Uterus (tissue), 3 donors: ENCODE measurements at regions not wholly inside any gene's neighbourhood (a gene's known extent, or its start where the extent isn't known, plus 50 kb on each side); places are given as distances from the start of the nearest gene placed in this dataset.

ENCODE experiments used
- DNase-seq, 2 donors: peaks; one replicate each; pipeline ENCODE4 v3.0.0-alpha.2; 2019 to 2020
- H3K27ac ChIP-seq, 2 donors: fragments of 200-600 bp; sonication (generic); 1 replicate in 1 of 2; 2 replicates in 1 of 2; pipeline ENCODE4 v1.5.1; 2016 to 2018
- H3K27me3 ChIP-seq, 2 donors: fragments of 200-600 bp; sonication (generic); one replicate each; pipeline ENCODE4 v1.5.1; 2018 to 2019; ENCODE audit warnings: control low read depth in 1 of 2
- H3K36me3 ChIP-seq, 2 donors: fragments of 200-600 bp; sonication (generic); one replicate each; pipeline ENCODE4 v1.5.1; 2019; ENCODE audit warnings: control low read depth in 1 of 2
- H3K4me1 ChIP-seq, 2 donors: fragments of 200-600 bp; sonication (generic); one replicate each; pipeline ENCODE4 v1.5.1; 2018 to 2019; ENCODE audit warnings: control low read depth in 1 of 2
- H3K4me3 ChIP-seq, 2 donors: fragments of 200-600 bp; sonication (generic); 1 replicate in 1 of 2; 2 replicates in 1 of 2; pipeline ENCODE4 v1.5.1; 2018 to 2019; ENCODE audit warnings: mild to moderate bottlenecking in 1 of 2
- H3K9me3 ChIP-seq, 2 donors: fragments of 200-600 bp; sonication (generic); one replicate each; pipeline ENCODE4 v1.5.1; 2019; ENCODE audit warnings: control low read depth in 1 of 2
- CTCF ChIP-seq, 4 experiments: fragments of 200-600 bp in 2 of 4; fragments of 450-650 bp in 2 of 4; sonication (generic) in 2 of 4; IDR thresholded peaks; one replicate each; pipeline ENCODE4 v1.5.1; 2016 to 2019; ENCODE audit warnings: antibody characterized with exemption in 4 of 4, mild to moderate bottlenecking in 2 of 4, moderate library complexity in 1 of 4
- POLR2A ChIP-seq, 2 donors: fragments of 450-650 bp; IDR thresholded peaks; one replicate each; pipeline ENCODE4 v1.6.1; 2016; ENCODE audit warnings: antibody characterized with exemption in 2 of 2, mild to moderate bottlenecking in 1 of 2, moderate library complexity in 1 of 2
- intact Hi-C: fragments of 100-400 bp; cut with DNase I; formaldehyde crosslinking; loops from one replicate; pipeline ENCODE4 v1.15.1; 2023; ENCODE audit warnings: low total_unique reads
- donor health status: DM: yes; HTN: yes; CAD: no.

- TF ChIP-seq POLR2A (IDR thresholded peaks at IDR 0.05): no peak
- TF ChIP-seq CTCF (IDR thresholded peaks at IDR 0.05): no peak
- Histone ChIP-seq H3K27me3 (no peaks in the 10 kb centered on the region), H3K27ac (no peak overlapping the region), H3K4me3 (no peak overlapping the region), H3K4me1 (no peaks in the 10 kb centered on the region), H3K36me3 (no peaks in the 10 kb centered on the region), H3K9me3 (no peaks in the 10 kb centered on the region)
- DNase-seq: no peak
- intact Hi-C loops: no loop called here
Measured at GRCh38 chr14:80393766-80394165, 182.5 kb upstream of the DIO2 start.

- no peaks in the 10 kb centered on the region for H3K9me3 ChIP-seq
- H3K27me3 ChIP-seq: no peaks in the 10 kb centered on the region
- intact Hi-C loops: no loop called here
- H3K36me3 ChIP-seq: no peaks in the 10 kb centered on the region
- no peak for DNase-seq
- TF ChIP-seq POLR2A (IDR thresholded peaks at IDR 0.05): no peak
- TF ChIP-seq CTCF (IDR thresholded peaks at IDR 0.05): no peak
- no peaks in the 10 kb centered on the region for H3K4me1 ChIP-seq
- H3K4me3 ChIP-seq: no peak overlapping the region
- H3K27ac ChIP-seq: no peak overlapping the region
Measured at GRCh38 chr14:80390906-80391305, 179.6 kb upstream of the DIO2 start.

- no peaks in the 10 kb centered on the region for H3K27me3 ChIP-seq
- H3K4me1 ChIP-seq: no peaks in the 10 kb centered on the region
- DNase-seq: no peak
- no peak overlapping the region for H3K4me3 ChIP-seq
- H3K36me3 ChIP-seq: no peaks in the 10 kb centered on the region
- no peak overlapping the region for H3K27ac ChIP-seq
- TF ChIP-seq POLR2A (IDR thresholded peaks at IDR 0.05): no peak
- no peak for TF ChIP-seq CTCF (IDR thresholded peaks at IDR 0.05)
- no peaks in the 10 kb centered on the region for H3K9me3 ChIP-seq
- intact Hi-C loops: no loop called here
Measured at GRCh38 chr14:80388980-80389711, 177.8 kb upstream of the DIO2 start.

- DNase-seq: no peak
- no peak overlapping the region for H3K27ac ChIP-seq
- intact Hi-C loops: no loop called here
Measured at GRCh38 chr14:80387563-80387981, 176.3 kb upstream of the DIO2 start.

More at GRCh38 chr14:80387563-80387981, 176.3 kb upstream of the DIO2 start:
- Histone ChIP-seq H3K4me3 (no peak overlapping the region), H3K4me1 (no peaks in the 10 kb centered on the region), H3K9me3 (no peaks in the 10 kb centered on the region), H3K36me3 (no peaks in the 10 kb centered on the region), H3K27me3 (no peaks in the 10 kb centered on the region)
- TF ChIP-seq POLR2A (IDR thresholded peaks at IDR 0.05) (no peak), CTCF (IDR thresholded peaks at IDR 0.05) (no peak)
